GM12873 (cell line): ENCODE measurements at regions not wholly inside any gene's neighbourhood (a gene's known extent, or its start where the extent isn't known, plus 50 kb on each side); places are given as distances from the start of the nearest gene placed in this dataset.

ENCODE experiments used
- TF ChIP-seq, protein P1 (sequence below): IDR thresholded peaks from 2 replicates; pipeline ENCODE4 v1.5.1; 2012; ENCODE audit warnings: low read depth, mild to moderate bottlenecking, moderate library complexity, low read length, control low read depth; ENCODE audit not compliant: insufficient read depth; ENCODE audit errors: missing control alignments

DNA sequence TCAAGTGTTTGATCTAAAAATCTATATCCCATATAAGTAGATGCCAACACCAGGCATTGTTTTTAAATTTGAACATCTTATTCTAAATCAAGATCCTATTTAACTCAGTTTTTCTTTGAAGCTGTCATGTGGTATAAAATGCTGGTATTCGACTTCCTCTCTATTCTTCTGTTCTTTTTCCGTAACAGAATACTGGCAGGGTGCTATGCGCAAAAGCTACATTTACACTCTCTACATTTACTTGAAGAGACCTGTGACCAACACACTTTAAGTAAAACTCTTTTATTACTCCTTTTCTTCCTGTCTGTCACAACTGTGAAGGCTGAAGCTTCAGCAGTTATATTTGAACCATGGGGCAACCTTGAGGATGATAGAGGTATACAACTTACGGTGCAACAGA lies 612.8 kb downstream of the C4orf33 start:
- TF ChIP-seq, protein P1, sequence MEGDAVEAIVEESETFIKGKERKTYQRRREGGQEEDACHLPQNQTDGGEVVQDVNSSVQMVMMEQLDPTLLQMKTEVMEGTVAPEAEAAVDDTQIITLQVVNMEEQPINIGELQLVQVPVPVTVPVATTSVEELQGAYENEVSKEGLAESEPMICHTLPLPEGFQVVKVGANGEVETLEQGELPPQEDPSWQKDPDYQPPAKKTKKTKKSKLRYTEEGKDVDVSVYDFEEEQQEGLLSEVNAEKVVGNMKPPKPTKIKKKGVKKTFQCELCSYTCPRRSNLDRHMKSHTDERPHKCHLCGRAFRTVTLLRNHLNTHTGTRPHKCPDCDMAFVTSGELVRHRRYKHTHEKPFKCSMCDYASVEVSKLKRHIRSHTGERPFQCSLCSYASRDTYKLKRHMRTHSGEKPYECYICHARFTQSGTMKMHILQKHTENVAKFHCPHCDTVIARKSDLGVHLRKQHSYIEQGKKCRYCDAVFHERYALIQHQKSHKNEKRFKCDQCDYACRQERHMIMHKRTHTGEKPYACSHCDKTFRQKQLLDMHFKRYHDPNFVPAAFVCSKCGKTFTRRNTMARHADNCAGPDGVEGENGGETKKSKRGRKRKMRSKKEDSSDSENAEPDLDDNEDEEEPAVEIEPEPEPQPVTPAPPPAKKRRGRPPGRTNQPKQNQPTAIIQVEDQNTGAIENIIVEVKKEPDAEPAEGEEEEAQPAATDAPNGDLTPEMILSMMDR, result no peak

DNA sequence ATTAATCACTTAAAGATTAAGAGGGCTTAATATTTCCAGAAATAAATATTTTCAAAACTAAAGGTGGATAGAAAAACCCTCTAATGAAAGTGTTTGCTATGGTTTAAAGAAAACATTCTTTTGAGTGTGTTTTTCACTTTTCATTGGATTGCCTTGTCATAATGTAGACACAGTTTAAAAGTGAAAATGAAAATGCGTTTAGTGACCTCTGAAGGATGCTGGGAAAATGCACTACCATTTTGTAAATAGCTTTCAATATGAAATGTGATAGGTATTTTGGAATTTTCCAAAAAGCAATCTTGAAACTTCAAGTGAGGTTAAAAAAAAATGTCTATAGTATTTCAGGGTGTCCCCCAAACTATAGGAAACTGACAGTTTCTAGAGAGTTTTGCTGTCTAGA lies 642.2 kb downstream of the C4orf33 start:
- TF ChIP-seq, protein P1, result no peak

DNA sequence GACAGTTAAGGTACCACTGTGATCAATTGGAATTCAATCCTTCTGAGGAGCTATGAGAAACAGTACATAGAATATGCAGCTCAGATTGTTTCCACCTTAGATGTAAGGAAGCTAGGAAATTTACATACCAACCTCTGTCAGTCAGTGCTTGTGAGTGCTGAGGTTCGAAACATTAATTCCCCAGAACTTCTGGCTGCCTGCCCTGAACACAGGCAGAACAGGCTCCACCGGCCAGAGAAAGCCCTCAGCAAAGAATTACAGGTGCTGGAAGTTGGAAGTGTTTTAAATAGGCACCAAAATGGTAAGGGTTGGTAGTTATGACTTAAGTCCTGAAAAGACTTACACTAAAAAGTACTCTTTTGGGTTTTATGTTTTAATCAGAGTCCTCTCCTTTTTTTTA lies 651.8 kb downstream of the C4orf33 start:
- TF ChIP-seq, protein P1, result no peak

DNA sequence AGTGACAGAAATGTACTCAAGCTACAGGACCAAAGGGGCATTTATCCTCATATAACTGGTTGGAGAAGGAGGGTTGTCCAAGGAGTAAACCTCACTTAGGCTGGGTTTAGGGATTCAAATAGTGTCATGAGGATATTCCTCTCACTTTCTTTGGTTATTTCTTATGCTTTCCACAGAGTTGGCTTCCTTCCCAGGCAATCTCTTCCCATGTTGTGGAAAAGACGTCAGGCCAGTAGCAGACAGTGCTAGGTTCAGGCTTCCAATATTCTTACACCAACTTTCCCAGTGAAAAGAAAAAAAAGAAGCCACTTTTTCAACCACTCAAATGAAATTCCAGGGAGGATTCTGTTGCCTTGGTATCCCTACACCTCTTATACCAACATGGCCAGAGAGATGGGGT lies 653.0 kb downstream of the C4orf33 start:
- TF ChIP-seq, protein P1, result no peak

DNA sequence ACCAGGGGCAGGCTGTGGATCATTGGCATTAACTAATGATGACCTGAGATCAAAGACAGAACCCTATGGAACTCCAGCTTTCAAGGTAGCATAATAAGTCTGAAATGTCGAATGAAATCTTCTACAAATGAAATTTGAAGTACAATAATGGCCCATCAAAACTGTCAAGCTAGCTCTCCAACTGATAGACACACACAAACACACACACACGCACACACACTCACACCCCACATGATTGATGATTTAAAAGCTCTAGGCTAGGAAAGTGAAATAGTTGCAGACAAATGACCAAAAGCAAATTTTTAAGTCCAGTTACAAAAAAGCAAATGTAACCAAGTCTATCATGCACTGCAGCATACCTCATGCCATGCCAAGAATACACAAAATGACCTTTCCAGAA lies 655.7 kb downstream of the C4orf33 start:
- TF ChIP-seq, protein P1, result no peak

DNA sequence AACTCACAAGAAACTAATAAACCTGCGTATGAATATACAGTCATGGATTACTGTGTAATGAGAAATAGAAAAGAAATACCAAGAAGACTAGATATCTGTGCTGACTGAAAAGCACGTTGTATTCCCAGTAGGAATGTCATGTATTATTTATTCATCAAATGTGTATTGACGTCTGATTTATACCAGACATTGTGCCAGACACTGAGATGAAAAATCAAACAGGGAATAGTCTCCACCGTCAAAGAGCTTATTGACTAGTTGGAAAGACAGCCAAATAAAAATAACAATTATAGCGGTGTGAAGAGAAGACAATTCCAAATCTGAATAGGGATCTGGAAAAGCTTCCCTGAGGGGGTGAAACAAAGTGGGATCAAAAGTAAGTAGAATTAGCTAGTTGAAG lies 687.6 kb downstream of the C4orf33 start:
- TF ChIP-seq, protein P1, result no peak

DNA sequence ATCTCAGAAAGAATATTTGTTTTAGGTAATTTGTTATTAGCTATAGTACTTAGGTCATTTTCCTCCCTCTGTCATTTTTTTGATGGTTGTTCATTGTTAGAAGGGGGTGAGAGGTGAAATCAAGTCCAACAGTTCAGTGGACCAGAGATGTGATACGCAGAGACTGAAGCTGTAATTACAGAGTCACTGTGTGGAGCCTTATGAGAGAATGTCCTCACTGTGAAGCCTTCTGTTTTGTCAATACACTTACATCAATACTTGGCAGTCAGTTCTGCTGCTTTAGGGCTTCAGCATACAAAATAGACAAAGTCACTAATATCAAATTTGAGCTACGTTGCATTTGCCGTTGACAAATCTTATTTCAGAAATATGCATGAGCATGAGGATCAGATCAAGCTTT lies 692.5 kb downstream of the C4orf33 start:
- TF ChIP-seq, protein P1, result no peak
